ENCODE measurements at regions not wholly inside any gene's neighbourhood (a gene's known extent, or its start where the extent isn't known, plus 50 kb on each side); places are given as distances from the start of the nearest gene placed in this dataset.
"Not testable (repeated sequence)": the region's sequence is repeated elsewhere in the genome, so short reads cannot be mapped to it uniquely, and the experiment has no call there.

GRCh38 chr3:30531017-30531570, 75.3 kb upstream of the TGFBR2 start:
- H3K4me3 ChIP-seq (ENCODE audit: low read depth, low read length) = no peak overlapping the region
- no peak for TF ChIP-seq CTCF (conservative IDR thresholded peaks at IDR 0.05; ENCODE audit: low read depth, low read length)
- no peak for DNase-seq (ENCODE audit: low read depth)

- no peak for TF ChIP-seq CTCF (conservative IDR thresholded peaks at IDR 0.05; ENCODE audit: low read depth, low read length)
- H3K4me3 ChIP-seq (ENCODE audit: low read depth, low read length) = no peak overlapping the region
- DNase-seq (ENCODE audit: low read depth) = no peak
Observed at GRCh38 chr3:30535525-30535924, 70.9 kb upstream of the TGFBR2 start.

- no peak overlapping the region for H3K4me3 ChIP-seq (ENCODE audit: low read depth, low read length)
- TF ChIP-seq CTCF (conservative IDR thresholded peaks at IDR 0.05; ENCODE audit: low read depth, low read length) = no peak
- DNase-seq (ENCODE audit: low read depth) = peak; percentile 40
Observed at GRCh38 chr3:30538791-30539190, 67.6 kb upstream of the TGFBR2 start.

GRCh38 chr3:30539206-30539605, 67.2 kb upstream of the TGFBR2 start:
- no peak for DNase-seq (ENCODE audit: low read depth)
- H3K4me3 ChIP-seq (ENCODE audit: low read depth, low read length) = no peak overlapping the region
- TF ChIP-seq CTCF (conservative IDR thresholded peaks at IDR 0.05; ENCODE audit: low read depth, low read length) = no peak

GRCh38 chr3:30539772-30540171, 66.6 kb upstream of the TGFBR2 start:
- DNase-seq (ENCODE audit: low read depth) = no peak
- TF ChIP-seq CTCF (conservative IDR thresholded peaks at IDR 0.05; ENCODE audit: low read depth, low read length) = no peak
- H3K4me3 ChIP-seq (ENCODE audit: low read depth, low read length) = no peak overlapping the region

- not testable (repeated sequence) for DNase-seq (ENCODE audit: low read depth)
Observed at GRCh38 chr3:30541156-30541555, 65.2 kb upstream of the TGFBR2 start.

GRCh38 chr3:30542897-30543296, 63.5 kb upstream of the TGFBR2 start:
- no peak for TF ChIP-seq CTCF (conservative IDR thresholded peaks at IDR 0.05; ENCODE audit: low read depth, low read length)
- no peak overlapping the region for H3K4me3 ChIP-seq (ENCODE audit: low read depth, low read length)
- no peak for DNase-seq (ENCODE audit: low read depth)

More at GRCh38 chr3:30541156-30541555, 65.2 kb upstream of the TGFBR2 start:
- H3K4me3 ChIP-seq (ENCODE audit: low read depth, low read length) = not testable (repeated sequence)
